IPS-NIHi11 (cell line): ENCODE measurements at regions not wholly inside any gene's neighbourhood (a gene's known extent, or its start where the extent isn't known, plus 50 kb on each side); places are given as distances from the start of the nearest gene placed in this dataset.
"Not testable (repeated sequence)": the region's sequence is repeated elsewhere in the genome, so short reads cannot be mapped to it uniquely, and the experiment has no call there.

Experiments
- DNase-seq: peaks from one replicate; pipeline ENCODE4 v3.0.0; 2012; ENCODE audit warnings: mixed read lengths, low spot score

DNA sequence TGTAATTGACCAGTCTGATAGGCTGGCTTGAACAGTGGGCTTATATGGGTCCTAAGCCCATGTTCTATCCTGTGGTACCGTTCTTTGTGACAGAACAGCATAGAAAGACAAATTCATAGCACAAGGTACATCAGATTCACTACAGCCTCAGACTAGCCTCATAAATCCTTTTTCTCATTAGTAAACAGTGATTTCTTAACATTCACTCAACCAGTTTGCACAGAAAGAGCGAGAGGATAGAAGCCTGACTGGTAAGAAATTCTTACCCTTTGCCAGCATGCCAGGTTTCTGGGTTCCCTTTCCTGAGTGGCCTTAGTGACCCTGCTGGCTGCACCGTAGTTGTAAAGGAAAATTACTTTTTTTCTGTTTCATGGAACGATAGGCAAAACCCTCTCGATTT is 412.1 kb downstream of the SH2D4B start:
- DNase-seq: no peak

DNA sequence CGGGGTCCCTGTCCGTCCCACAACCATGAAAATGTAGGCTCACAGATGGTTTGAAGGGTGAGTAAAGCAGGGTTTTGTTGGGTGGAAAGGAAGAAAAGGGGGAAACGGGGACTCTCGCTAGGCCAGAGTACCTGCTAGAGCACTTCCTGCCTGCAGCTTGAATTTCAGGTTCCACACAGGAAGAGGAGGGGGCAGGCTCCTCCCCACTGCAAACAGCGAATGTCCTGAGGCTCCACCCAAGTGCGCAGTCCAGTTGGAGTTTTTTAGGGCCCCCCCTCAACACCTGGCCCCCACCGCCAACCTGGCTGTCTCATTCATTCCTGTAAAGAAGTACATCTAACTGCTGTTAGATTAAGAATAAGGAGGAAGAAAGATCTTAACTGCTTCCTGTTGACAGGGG is 414.7 kb downstream of the SH2D4B start:
- DNase-seq: no peak

DNA sequence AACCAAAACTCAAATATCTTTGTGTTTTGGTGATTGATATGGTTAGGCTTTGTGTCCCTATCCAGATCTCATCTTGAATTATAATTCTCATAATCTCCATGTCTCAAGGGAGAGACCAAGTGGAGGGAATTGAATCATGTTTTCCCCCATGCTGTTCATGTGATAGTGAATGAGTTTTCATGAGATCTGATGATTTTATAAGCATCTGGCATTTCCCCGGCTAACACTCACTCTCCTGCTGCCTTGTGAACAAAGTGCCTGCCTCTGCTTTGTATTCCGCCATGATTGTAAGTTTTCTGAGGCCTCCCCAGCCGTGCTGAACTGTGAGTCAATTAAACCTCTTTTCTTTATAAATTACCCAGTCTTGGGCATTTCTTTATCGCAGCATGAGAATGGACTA is 419.5 kb downstream of the SH2D4B start:
- DNase-seq: no peak

DNA sequence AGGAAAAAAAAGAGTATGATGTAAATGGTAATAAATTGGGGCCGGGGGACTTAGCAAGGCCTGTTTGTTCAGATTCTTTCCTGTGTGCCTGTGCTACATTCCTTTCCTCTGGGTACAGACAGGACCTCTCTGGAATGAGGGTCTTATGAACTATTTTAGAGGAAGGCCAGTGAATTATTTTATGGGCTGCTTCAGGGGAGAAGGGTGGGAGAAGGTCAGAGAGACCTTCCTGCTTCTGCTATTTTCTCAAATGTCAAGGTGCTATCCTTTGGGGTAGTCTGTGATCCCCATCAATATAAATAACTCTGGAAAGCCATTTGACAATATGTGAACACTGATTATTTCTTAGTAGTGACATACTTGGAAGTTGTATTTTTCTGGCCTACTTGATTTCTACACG is 426.5 kb downstream of the SH2D4B start:
- no peak for DNase-seq

DNA sequence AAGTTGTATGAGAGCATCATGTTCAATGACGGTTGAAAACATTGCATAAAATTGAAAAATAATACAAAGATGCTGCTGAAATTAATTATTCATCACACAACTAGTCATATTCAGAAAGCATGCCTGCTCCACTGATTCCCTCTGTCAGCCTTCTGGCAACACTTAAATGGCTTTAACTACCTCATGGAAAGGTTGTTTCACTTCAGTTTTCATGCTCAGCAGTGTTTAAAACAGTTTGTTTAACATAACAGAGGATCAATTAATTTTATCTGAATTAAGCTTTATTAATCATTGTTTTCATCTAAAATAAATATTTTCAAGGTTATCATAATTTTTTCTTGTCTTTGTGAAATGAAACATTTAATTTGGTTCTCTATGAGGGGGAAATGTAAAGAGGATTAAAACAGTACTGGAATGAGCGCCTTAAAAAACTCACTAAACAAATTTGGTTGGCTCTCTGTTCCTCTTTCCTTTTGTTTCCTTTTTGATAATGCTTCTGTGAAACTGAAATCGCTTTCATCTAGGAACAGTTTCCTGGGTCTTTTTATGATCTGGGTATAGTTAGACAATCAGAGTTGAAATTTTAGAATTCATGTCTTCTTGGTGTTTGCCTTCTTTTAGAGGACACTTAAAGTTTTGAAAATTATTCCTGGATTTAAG is 427.4 kb downstream of the SH2D4B start:
- no peak for DNase-seq

DNA sequence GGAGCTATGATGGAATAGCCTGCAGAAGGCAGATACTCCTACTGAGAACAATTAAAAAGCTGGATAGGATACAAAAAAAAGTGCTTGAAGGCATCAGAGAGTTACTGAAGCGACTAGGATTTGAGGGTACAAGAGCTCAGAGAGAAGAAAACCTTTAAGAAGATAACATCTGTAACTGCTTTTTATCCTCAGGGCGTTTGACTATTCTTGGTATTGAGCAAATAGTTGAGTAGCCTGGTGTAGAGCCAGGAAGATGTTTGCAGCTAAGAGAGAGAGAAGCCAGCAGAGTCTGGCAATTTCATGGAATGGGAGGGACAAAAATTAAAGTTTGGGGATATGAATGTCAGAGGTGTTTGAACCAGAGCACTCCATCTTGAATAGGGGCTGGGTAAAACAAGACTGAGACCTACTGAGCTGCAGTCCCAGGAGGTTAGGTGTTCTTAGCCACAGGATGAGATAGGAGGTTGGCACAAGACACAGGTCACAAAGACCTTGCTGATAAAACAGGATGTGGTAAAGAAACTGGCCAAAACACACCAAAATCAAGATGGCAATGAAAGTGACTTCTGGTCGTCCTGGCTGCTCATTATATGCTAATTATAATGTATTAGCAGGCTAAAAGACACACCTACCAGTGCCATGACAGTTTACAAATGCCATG is 428.8 kb downstream of the SH2D4B start:
- no peak for DNase-seq

DNA sequence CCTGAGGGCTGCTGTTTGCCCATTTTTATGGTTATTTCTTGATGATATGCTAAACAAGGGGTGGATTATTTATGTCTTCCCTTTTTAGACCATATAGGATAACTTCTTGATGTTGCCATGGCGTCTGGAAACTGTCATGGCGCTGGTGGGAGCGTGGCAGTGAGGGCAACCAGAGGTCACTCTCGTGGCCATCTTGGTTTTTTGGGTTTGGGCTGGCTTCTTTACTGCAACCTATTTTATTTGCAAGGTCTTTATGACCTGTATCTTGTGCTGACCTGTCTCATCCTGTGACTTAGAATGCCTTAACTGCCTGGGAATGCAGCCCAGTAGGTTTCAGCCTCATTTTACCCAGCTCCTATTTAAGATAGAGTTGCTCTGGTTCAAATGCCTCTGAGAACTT is 429.7 kb downstream of the SH2D4B start:
- not testable (repeated sequence) for DNase-seq

DNA sequence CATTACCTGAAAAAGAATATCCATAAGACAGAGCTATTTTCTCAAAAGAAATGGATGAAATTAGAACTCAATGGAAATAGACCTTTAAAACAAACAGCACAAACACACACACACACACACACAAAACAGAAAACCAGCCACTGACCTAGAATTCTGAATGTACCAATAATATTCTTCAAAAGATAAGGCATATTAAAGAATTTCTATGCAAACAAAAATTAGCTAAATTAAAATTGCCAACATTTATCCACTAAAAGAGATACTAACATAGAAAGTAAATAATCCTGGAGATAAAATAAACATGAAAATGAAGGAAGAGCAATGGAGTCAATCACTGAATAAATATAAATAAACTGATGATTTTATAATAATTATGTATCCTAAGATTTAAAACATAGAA is 431.2 kb downstream of the SH2D4B start:
- no peak for DNase-seq

DNA sequence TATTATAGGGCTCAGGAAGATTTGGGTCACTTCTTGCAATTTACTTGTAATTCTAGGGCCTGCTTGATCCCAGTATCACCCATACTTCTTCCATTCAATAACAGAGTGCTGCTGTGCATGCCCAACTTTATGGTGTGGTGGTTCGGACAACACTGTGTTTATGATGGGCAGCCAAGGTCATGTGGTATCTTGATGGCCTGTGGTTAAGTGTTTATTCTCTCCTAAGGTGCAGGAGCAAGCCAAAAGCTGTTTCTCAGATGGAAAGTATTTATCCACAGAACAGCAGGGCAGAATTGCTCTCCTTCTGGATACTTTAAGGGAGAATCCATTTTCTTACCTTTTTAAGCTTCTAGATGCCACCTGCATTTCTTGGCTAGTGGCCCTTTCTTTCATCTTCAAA is 433.8 kb downstream of the SH2D4B start:
- DNase-seq: no peak

DNA sequence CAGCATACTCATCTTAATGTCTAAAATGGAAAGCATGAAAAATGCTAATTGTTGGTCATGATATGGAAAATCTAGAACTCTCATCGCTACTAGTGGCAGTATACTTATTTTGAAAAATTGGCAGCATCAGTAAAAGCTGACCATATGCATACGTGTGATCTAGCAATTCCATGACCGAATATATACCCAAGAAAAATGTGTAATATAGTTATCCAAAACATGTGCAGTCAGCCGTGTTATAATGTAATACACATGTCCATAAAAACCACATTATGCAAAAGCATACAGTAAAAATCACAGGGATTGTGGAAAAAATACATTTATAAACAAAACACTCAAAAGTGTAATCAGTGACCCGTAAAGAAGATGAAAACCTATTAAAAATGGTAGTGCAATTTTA is 439.0 kb downstream of the SH2D4B start:
- no peak for DNase-seq

DNA sequence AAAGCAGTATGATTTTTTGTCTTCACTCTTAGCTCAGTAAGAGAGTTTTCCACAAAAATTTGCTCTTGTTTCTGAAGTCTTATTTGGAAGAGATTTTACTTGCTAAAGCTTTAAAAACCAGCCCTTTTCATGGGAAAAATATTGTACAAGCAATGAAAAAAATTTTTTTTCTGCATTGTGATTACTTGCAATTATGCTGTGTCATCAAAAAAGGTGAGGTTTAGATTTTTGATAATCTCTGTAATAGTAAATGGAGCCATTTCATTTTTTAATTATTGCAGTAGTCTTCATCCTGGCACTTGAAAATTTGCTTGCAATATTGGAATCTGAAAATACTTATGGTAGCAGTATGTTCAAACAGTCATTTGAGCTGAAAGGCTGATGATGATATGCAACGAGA is 447.4 kb downstream of the SH2D4B start:
- DNase-seq: no peak

DNA sequence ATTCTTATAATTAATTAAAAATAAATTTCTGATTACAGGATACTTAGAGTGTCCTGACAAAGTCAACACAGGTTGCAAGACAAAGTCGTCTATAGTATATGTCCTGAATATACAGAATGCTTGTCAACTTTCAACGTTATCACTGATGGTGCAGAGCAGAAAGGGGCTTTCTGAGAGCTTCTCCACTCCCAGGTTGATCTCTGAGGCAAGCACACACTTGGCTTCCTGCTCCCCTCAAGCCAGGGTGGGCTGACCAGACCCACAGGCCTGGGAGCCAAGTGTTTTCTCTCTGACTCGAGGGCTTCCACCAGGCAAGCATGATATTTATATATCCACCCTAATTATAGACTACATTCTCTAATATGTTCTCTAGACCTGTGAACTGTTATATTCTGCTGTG is 448.9 kb downstream of the SH2D4B start:
- DNase-seq: no peak

DNA sequence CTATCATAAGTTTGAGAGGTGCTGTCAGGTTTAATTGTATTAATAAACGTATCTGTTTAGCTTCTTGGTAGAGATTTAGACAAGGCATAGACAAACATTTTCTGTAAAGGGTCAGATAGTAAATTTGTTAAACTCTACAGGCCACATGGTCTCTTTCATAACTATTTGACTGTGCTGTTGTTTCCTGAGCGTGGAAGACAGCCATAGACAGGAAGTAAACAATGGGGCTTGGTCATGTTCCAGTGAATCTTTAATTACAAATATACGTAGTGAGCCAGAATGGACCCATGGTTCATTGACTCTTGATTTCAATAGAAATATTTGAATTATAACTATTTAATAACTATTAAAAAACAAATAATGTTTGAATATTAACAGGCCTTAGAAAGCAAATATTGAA is 451.1 kb downstream of the SH2D4B start:
- DNase-seq: no peak

DNA sequence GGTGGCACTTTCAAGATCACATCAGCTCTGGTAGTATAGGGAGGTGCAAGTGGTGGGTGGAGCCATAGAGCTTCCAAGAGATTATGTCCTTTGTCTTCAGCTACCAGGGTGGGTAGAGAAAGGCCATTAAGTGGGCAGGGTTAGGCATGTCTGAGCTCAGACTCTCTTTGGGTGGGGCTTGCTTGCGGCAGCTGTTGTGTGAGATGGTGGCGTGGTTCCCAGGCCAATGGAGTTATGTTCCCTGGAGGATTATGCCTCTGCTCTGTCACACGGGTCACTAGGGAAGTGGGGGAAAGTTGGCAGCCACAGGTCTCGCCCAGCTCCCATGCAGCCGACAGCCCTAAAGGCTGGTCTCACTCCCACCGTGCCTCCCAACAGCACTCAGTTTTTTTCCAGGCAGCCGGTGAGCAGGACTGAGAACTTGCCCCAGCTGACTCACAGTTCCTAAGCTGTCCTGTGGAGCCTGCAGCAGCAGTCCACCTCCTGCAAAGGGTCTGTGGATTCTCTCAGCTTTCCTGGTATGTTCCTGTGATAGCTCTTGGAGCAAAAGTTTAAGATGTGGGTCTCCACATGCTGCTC is 459.0 kb downstream of the SH2D4B start:
- DNase-seq: no peak

DNA sequence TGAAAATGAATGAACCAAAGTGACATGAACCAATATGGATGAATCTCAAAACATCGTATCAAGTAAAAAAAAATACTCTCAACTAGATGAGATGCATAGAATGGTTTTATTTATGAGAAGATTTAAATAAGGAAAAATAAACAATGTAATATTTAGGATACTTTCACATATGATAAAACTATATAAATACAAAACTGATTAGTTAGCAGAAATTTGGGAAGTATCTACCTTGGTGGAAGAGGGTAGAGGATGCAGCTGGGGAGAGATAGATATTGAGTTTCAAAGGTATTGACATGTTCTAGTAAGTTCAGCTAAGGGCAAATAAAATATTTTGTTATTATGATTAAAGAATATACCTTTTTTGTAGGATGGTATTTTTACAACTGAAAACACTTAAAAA is 463.1 kb downstream of the SH2D4B start:
- DNase-seq: no peak

DNA sequence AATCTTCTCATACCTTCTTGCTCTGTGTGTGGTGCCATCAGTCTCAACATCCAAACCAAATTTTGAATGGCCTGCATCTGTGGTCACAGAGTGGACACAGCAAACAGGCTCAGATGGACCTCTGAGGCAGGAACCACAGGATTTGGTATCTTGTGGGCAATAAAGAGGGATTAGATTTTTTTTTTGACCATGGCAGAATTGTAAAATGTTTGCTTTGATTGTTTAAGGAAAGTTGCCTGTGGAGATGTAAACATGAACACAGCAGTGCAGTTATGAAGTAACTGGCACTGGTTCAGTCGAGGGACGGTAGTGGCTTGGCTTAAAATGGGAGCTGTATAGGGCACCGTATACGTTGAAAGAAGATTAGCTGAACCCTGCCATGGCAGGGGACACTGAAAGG is 464.7 kb downstream of the SH2D4B start:
- no peak for DNase-seq

DNA sequence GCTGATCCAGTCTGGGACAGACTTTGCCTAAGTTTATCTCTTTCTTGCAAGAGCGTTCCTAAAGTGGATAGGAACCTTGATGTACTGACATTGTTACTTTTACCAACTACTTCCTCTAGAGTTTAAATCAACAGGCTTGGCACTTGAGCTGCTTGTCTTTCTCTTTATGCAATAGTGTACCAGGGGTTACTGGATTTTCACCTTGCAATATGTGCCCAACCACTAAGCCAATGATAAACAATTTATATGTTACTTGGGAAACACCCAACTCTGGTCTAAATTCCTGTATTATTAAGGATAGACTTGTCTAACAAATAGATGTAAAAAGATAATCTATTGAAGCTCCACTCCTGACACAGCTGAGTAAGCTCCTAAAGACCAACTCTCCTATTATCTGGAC is 470.2 kb downstream of the SH2D4B start:
- DNase-seq: no peak

DNA sequence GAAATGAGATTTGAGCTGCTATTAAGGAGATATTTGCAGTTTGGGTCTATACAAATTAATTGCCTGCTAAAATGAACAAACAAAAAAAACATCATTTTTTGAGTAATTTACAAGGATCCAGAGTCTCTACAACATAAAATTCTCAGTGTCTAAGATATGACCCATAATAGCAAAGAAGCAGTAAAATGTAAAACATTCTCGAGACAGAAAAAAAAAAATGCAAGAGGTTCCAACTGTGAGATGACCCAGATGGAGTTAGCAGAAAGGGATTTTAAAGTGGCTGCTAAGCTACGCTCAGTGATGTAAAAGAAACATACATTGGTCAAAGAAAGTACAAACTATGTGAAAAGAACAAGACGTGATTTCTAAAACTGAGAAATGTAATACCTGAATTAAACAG is 471.0 kb downstream of the SH2D4B start:
- DNase-seq: no peak

DNA sequence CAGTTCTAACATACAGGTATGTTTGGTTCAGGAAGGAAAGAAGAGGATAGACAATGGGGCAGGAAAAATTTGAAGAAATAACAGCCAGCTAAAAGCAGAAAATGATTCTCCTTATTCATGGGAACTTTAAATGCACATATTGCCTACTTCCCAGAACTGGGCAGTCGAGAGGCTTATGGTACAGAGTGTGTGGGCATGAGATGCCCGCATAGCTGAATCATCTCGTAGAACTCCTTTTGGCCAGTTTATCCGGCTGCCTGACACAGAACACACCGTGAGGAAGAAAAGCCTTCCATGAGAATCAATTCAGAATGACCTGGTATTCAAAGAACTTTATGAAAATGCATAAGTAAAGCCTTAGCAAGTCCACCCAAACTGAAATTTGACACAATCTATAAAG is 471.6 kb downstream of the SH2D4B start:
- DNase-seq: no peak

DNA sequence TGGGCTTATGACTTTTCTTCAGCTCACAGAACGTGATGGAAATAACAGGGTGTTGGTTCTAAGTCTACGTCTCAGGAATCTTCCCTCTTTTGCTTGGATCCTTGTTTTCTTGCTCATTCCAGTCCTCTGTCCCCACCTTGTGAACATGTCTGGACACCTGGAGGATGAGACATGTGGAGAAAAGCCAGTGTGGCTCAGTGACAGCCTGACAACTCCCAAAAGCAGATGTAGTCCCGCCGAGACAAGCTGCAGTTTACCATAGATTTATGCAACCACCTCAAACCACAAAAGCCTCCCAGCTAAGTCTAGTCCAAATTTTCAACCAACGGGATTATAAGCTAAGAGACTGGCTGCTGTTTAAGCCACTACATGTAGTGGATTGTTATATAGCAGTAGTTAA is 476.1 kb downstream of the SH2D4B start:
- DNase-seq: no peak

DNA sequence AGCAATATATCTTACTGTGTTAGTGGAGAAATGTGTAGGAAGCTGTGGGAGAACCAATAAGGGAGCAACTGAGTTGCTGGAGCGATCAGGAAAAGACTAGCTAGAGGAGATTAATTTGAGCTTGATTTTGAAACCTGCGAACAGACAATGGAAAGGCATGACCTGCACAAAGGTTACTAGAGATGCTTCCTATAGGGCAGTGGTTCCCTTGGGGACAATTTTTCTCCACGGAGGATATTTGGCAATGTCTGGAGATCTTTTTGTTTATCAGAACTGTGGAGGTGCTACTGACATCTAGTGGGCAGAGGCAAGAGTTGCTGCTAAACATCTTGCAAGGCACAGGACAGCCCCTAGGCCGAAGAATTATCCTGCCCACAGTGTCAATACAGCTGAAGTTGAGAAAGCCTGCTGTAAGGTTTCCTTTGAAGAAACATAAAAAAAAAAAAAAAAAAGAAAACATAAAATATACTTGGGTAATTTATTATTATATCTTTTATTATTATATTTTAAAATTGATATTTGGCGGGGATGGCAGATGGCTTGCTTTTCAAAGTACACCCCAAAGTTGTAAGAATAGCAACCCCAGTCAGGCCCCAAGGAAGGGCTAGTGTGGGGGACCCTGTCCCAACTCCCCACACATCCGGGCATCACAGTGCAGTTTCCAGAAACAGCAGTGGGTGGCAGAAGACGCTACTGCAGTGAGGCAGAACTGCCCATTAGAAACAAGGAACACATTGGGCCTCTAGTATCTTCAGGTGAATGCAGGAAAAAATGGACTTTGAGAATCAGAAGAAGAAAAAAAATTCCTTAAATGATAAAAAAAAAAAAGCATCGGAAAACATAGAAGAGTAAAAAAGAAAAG is 481.6 kb downstream of the SH2D4B start:
- DNase-seq: peak; percentile 57

DNA sequence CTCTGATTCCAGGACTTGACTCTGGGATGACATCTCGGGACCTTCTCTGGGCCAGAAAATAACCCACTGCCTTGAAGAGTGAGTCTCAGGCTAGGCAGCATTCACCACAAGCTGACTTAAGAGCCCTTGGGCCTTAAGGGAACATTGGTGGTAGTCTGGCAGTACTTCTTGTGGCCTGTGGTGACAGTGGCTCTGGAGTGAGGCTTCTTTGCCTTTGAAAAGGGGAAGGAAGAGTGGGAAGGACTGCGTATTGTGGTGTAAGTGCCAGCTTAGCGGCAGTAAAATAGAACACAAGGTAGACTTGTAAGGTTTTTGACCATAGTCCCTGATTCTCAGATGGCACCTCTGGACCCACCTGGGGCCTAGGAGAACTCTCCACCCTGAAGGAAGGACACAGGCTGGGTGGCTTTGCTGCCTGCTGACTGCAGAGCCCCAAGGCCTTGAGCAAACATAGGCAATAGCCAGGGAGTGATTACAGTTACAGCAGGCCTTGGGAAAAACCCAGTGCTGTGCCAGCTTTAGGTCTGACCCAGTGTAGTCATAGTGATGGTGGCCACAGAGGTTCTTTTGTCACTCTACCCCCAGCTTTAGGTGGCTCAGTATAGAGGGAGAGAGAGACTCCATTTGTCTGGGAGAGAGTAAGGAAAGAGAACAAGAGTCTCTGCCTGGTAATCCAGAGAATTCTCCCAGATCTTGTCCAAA is 483.9 kb downstream of the SH2D4B start:
- no peak for DNase-seq
